Left forelimb (tissue), 1 donor: ENCODE measurements at regions not wholly inside any gene's neighbourhood (a gene's known extent, or its start where the extent isn't known, plus 50 kb on each side); places are given as distances from the start of the nearest gene placed in this dataset.

Source experiments
- DNase-seq: peaks from one replicate; pipeline ENCODE4 v3.0.0-alpha.2; 2018; ENCODE audit warnings: low spot score

GRCh38 chr22:49604732-49605302 is 222.9 kb downstream of the BRD1 start:
- DNase-seq, result no peak

DNA sequence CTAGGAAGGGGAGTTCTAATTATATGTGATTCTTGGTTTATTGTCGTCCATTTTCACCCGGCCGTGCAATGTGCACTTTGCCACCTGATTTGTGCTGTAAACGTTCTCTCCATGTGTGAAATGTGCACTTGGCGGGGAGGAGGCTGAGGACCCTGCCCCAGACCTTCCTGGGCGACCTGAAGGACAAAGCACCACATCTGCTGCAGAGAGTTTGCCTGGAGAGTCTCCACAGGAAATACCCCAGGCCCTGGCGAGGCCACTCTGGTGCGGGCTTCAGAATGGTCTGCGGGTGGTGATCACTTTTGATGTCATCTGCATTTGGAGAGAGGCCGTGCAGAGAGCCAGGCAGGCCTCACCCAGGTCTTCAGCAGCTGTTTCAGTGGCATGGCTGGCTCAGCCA is 224.7 kb downstream of the BRD1 start:
- DNase-seq, result no peak

GRCh38 chr22:49602481-49602880 is 225.2 kb downstream of the BRD1 start:
- no peak for DNase-seq

GRCh38 chr22:49601614-49602321 is 225.9 kb downstream of the BRD1 start:
- no peak for DNase-seq

DNA sequence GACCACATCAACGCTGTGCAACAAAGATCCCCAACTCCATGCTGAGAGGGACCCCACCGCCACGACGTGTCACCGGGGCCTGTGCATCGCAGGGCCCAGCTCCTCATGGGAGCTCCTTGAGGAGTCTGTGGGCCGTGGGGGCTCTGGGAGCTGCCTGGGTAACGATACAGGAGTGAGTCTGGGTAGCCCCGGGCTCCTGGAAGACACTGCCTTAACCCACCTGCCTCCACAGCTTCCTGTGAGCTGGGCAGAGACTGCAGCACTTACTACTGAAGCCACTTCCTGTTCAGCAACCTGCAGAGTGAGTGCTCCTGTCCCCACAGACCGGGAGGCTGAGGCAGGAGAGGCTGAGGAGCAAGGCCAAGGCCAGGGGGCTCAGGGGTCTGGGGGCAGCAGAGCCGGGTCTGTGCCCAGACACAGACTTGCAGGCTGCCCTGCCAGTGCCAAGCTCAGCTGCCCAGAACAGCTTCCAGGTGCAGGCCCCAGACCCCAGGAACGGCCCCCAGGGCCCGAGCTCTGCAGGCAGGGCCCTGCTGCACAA is 226.7 kb downstream of the BRD1 start:
- DNase-seq, result no peak

DNA sequence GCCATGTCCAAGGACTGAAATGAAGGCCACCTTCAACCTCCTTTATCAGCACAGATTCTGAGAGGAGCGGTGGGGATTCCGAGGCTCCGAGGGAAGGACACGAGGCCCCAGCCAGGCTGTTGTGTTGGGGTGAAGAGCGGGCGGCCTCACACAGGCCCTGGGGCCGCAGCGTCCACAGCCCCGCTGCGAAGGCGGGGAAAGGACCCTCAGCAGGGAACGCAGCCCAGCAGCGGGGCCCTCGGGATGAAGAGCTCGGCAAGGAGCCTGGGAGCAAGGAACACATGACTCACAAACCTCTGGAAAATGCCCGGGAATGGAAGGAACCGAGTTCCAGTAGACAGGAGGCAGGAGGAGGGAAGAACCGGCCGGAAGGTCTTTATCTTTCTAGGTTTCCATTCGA is 227.2 kb downstream of the BRD1 start:
- no peak for DNase-seq

- DNase-seq, result no peak
Measured at GRCh38 chr22:49599691-49600455, 227.8 kb downstream of the BRD1 start.

DNA sequence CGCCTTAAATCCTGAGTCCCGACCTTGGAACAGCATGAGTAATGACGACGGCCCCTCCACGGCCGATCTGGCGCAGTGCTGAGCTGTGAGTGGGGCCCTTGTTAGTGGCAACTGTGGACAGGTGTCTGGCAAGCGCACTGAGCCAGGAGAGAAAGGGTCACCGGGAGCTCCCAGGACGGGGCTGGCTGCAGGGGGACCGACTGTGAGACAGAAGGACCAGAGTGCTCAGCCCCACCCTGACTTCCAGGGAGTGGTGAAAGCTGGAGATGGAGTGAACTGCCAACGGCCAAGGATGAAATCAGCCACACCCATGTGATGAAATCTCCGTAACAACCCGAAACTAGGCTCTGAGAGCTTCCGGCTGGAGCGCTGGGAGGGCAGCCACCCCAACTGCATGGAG is 228.6 kb downstream of the BRD1 start:
- no peak for DNase-seq

GRCh38 chr22:49598338-49598737 is 229.3 kb downstream of the BRD1 start:
- no peak for DNase-seq

GRCh38 chr22:49597428-49598039 is 230.1 kb downstream of the BRD1 start:
- no peak for DNase-seq

DNA sequence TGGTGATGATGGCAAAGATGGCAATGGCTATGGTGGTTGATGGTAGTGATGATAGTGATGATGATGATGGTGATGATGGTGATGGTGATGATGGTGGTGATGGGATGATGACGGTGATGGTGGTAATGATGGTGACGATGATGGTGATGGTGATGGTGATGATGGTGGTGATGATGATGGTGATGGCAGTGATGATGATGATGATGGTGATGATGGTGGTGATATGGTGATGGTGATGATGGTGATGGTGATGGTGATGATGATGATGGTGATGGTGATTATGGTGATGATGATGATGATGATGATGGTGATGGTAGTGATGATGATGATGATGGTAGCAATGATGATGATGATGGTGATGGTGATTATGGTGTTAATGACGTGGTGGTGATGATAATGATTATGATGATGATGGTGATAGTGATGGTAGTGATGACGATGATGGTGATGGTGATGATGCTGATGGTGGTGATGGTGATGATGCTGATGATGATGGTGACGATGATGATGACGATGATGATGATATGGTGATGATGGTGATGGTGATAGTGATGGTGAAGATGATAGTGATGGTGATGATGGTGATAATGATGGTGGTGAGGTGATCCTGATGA is 232.1 kb downstream of the BRD1 start:
- no peak for DNase-seq

GRCh38 chr22:49594078-49594477 is 233.6 kb downstream of the BRD1 start:
- DNase-seq, result no peak

DNA sequence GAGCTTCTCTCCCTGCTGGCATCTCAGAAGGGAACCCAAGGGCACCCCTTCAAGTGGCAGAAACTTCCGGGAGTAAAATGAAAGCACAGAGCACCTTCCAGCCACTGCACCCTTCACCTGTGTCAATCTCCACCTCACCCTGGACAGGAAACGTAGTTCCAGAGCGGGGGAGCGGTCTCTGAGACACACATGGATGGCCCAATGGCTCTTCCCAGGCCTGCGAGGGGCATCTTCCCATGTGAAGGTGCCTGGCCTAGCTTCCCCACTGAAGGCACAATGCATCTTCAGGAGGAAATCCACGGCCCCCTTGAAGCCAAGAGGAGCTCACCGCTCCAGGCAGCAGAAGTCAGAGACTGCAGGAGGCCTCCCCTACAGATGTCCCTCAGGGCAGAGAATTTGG is 234.2 kb downstream of the BRD1 start:
- no peak for DNase-seq

DNA sequence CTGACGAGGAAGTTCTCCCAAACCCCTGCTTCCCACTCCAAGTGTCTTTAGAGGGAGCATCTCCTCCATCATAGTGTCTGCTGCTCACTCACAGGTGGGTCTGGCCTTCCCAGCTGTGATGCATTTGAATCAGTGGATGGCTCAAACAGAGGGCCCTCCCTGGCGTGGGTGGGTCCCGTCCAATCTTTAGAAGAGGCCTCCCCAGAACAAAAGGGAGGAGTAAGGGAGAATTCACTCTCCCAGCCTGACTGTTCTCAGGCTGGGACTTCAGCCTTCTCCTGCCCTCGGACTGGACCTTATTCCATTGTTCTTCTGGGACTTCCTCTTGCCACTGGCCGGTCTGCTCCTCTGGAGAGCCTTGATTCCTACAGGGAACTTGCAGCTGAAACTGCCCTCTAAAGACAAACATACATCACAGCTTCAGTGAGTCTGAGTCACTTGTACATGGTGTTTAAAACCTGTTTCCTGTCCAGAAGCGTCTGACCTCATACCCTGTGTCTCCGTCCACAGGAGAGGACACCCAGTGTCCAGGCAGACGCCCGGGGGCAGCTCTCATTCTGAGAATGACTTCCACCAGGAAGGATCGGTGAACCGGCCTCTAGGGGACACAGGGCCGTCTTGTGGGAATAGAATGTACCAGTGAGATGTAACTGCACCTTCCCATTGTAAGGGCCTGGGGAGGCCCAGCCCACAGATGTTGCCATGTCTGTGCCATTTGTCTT is 234.7 kb downstream of the BRD1 start:
- no peak for DNase-seq

- DNase-seq, result no peak
Measured at GRCh38 chr22:49590851-49591445, 236.7 kb downstream of the BRD1 start.

DNA sequence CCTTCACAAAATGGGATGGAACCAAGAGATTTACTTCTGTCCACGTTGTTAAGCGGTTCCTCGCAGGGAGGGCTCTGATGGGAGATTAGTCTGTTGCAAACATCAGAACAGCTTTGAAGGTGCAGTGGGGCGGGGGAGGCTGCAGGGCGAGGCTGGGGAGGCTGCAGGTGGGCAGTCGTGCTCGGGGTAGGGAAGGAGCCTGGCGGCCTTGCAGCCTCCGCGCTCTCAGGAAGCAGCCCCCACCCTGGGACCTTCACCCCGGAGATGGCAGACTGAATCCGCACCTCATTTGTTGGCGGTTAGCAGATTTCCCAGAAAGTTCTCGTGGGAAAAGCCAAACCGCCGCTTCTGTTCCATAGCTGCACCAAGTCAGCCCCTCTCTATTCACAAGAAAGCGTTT is 237.3 kb downstream of the BRD1 start:
- DNase-seq, result no peak

DNA sequence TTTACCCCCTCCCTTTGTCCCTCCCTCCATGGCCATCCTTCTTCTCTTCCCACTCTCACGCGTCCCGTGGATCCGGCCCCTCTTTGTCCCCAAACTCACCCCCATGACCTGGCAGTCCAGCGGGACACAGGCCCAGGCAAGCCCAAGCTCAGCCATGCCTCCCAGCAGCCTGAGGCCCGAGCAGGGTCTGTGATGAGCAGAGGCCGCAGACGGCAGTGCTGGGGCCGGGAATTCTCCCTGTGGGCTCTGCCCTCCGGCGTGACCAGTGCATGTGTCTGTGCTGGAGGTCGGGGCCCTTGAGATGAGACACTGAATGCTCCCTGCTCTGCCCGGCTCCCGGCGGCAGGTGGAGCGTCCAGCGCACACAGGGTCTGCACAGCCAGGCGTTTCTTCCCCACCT is 237.9 kb downstream of the BRD1 start:
- DNase-seq, result no peak

DNA sequence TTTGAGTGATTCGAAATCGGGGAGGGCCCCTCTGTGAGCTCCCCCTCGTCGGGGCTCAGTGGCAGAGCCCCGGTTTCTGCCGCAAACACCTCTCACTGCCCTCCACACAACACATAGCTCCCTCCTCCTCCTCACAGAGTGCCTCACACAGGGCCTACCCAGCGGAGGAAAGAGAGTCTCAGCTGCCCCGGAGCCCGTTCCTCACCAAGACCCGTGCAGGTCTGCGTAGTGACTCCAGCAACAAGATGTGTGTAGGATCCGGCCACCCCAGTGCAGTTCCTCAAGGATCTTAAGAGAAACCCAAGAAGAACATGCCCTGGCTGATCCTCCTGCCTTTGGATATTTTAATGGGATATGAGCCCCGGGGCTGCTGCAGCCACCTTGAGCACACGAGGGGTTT is 238.4 kb downstream of the BRD1 start:
- DNase-seq, result no peak

- DNase-seq, result no peak
Measured at GRCh38 chr22:49588739-49589138, 238.9 kb downstream of the BRD1 start.

GRCh38 chr22:49587987-49588386 is 239.7 kb downstream of the BRD1 start:
- no peak for DNase-seq

DNA sequence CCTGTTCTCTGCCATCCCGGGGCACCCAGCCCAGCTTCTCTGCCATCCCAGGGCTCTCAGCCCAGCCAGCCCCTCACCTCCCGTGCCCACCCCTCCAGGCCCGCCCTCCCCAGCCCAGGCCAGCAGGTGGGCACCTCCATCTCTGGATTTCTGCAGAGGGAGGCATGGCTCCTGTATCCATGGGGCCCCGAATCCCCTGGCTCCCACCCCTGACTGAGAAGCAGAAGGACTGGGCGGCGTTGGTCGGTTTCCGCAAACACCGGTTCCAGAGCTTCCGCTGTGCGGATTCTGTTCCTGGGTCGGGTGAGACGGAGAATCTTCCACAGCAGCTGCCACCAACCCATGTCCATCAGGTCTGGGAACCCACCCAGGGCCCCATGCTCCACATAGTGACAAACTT is 240.3 kb downstream of the BRD1 start:
- DNase-seq, result no peak
